ENCODE measurements at regions not wholly inside any gene's neighbourhood (a gene's known extent, or its start where the extent isn't known, plus 50 kb on each side); places are given as distances from the start of the nearest gene placed in this dataset.

DNA sequence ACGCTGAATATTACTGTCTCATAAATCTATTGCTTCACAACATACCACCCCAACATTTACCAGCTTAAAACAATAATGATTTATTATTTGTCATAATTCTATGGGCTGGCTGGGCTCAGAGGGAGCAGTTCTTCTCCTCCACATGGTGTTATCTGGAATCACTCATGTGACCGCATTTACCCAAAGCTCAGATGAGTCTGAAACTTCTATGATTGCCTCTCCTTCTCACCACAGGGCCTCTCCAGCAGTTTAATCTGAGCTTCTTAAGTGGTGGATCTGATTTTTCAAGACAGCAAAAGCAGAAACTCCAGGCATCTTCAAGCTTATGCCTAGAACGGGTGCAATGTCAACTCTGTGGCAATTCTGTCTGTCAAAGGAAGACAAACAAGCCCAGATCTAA lies 210.3 kb upstream of the ADRA1B start:
- no peak for TF ChIP-seq GATA2 (IDR thresholded peaks at IDR 0.05; ENCODE audit: low read depth, low read length)
- TF ChIP-seq GATA3 (IDR thresholded peaks at IDR 0.05; ENCODE audit: low read depth, low read length), result no peak

All from SH-SY5Y (cell line).